Head of caudate nucleus (tissue), 42 donors: ENCODE measurements at regions not wholly inside any gene's neighbourhood (a gene's known extent, or its start where the extent isn't known, plus 50 kb on each side); places are given as distances from the start of the nearest gene placed in this dataset.
"Not testable (repeated sequence)": the region's sequence is repeated elsewhere in the genome, so short reads cannot be mapped to it uniquely, and the experiment has no call there.

Source experiments
- DNase-seq, 42 donors: peaks; one replicate each; pipeline versions ENCODE4 v3.0.0 to v3.0.0-alpha.2; 2020 to 2021; ENCODE audit warnings: mixed read lengths in 7 of 42
- intact Hi-C: fragments of 100-400 bp; cut with DNase I; formaldehyde crosslinking; loops from one replicate; pipeline ENCODE4 v1.15.0; 2022

GRCh38 chr5:106094839-106095238 is 1575.9 kb downstream of the EFNA5 start:
- no peak for DNase-seq
- intact Hi-C loops: no loop called here

DNA sequence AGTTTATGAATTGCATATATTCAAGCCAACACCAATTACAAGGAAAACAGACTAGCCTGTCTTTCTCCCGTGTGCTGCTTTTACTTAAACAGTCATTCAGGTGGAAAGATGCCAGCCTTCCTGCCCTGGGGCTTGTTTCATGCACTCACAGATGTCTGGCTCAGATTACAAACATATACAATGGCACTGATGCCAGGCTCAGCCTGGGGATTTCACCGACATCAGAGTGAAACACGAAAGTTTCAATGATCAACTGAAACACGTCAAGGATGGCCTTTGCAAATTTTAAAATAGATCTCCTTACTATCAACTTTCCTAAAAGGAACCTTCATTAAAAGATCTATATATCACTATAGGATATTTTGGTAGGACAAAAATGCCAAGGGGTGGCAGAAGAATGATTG is 1576.5 kb downstream of the EFNA5 start:
- DNase-seq: no peak
- intact Hi-C loops: no loop called here

- DNase-seq: no peak
- intact Hi-C loops: no loop called here
Observed at GRCh38 chr5:106093134-106093533, 1577.6 kb downstream of the EFNA5 start.

- intact Hi-C loops: no loop called here
- no peak for DNase-seq
Observed at GRCh38 chr5:106092455-106092854, 1578.3 kb downstream of the EFNA5 start.

DNA sequence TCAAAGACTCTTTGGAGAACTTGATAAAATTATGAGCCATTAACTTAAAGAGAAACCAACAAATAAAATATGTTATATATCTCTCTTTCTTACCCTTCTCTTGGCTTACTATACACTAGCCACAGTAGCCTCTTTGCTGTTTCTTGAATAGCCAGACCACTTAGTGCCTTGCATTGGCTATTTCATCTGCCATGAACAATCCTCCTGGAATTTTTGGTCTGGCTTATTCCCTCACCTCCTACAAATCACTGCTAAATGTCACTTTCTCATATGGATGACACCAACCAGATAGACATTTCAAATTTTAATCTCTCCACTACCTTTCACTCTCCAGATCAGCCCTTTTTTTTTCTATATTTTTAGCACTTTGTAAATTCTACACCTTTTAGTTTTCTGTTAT is 1581.7 kb downstream of the EFNA5 start:
- intact Hi-C loops: no loop called here
- no peak for DNase-seq

DNA sequence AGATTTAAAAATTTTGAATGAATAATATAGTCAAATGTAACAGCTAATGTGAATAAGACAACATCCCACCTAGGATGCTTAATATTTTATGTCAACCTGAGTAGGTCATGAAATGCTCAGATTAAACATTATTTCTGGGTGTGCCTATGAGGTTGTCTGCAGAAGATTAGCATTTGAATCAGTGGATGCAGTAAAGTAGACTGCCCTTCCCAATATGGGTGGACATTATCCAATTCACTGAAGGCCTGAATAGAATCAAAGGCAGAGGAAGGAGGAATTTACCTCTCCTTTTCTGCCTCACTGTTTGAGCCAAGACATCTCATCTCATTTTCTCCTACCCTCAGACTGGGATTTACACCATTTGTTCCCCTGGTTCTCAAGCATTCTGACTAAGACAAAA is 1582.3 kb downstream of the EFNA5 start:
- intact Hi-C loops: no loop called here
- no peak for DNase-seq

DNA sequence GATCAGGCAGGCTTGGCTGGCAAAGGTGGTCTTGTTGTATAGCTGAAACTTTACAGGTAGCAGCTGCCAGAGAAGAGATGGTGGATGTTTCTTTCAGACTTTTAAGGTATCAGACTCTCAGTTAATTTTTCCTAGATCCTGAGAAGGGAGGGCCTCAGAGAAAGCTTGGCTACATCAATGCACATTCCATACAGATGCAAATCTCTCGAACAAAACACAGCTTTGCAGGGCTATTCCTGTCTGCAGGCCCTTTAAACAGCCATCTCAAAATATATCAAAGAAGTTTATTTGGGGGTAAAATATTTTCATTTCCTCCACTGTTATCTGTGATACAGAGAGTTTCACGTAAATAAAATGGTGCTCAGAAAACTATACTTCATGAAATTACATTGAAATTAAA is 1584.4 kb downstream of the EFNA5 start:
- intact Hi-C loops: no loop called here
- DNase-seq: no peak

DNA sequence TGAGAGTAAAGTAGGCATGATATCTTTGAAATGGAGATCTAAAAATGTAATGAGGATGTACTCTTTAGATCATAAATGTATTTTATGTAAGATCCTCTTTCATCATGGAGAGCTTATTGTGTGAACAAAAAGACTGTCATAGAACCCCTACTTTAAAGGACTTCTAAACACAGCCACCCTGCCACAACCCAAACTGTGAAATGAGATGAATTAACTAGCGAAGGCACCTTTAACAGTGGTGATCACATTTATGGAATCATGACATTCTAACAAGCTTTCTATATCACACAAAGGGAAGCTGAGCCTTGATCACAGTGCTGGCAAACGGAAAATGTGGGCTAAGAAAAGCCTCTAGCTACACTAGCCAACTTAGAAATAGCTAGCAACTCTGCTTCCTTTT is 1585.2 kb downstream of the EFNA5 start:
- no peak for DNase-seq
- intact Hi-C loops: no loop called here

- DNase-seq: no peak
- intact Hi-C loops: no loop called here
Observed at GRCh38 chr5:106085136-106085535, 1585.6 kb downstream of the EFNA5 start.

- DNase-seq: no peak
- intact Hi-C loops: no loop called here
Observed at GRCh38 chr5:106080535-106080934, 1590.2 kb downstream of the EFNA5 start.

GRCh38 chr5:106076655-106077054 is 1594.1 kb downstream of the EFNA5 start:
- no peak for DNase-seq
- intact Hi-C loops: no loop called here

- DNase-seq: no peak
- intact Hi-C loops: no loop called here
Observed at GRCh38 chr5:106072208-106072607, 1598.5 kb downstream of the EFNA5 start.

GRCh38 chr5:106047341-106047740 is 1623.4 kb downstream of the EFNA5 start:
- DNase-seq: no peak
- intact Hi-C loops: no loop called here

GRCh38 chr5:106032069-106032468 is 1638.7 kb downstream of the EFNA5 start:
- intact Hi-C loops, DNase-seq: not testable (repeated sequence)

DNA sequence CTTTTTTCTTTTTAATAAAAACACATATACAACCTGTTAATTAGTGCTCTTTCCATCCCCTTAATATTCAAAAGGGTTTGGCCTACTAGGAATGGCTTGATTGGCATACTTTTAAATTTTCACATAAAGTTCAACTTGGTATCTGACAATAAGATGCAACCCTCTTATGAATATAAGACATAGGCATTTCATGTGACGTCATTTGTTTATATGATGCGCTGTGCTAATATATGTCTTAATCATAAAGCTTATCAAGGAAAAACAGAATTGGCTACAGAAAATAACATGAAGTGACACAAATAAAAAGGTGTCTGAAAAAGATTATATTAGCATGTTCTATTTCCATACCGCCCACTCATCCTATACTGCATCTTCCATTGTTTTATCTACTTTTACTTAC is 1642.4 kb downstream of the EFNA5 start:
- intact Hi-C loops: no loop called here
- no peak for DNase-seq

DNA sequence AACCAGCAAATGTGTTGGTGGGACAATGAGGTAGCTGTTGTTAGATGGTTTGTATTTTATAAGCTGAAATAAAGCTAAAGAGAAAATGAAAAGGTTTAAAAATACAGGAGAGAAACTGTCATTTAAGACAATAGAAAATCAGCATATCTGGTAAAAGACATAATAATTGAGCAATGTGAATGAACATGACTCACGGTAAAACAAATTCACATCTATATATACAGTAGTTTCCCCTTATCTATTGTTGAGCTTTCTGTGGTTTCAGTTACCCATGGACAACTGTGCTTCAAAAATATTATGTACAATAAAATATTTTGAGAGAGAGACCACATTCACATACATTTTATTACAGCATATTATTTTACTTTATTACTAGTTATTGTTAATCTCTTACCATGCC is 1649.8 kb downstream of the EFNA5 start:
- intact Hi-C loops: no loop called here
- no peak for DNase-seq

DNA sequence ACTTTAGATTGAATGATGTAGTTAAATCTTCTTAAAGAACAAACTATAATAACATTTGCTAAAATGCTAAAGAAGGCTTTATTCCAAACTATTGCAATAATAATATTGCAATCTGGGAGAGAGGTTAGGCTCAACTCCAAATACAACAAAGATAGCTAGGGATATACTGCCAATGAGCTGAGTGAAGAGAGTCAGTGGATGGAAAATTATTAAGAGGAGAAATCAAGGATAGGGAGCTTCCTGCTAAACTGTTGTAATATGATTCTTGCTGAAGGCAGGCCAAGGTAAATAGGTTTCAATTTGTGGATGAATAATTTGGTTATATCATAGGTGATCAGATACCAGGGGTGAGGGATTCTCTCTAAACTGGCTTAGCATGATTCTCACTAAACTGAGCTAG is 1651.5 kb downstream of the EFNA5 start:
- no peak for DNase-seq
- intact Hi-C loops: no loop called here

DNA sequence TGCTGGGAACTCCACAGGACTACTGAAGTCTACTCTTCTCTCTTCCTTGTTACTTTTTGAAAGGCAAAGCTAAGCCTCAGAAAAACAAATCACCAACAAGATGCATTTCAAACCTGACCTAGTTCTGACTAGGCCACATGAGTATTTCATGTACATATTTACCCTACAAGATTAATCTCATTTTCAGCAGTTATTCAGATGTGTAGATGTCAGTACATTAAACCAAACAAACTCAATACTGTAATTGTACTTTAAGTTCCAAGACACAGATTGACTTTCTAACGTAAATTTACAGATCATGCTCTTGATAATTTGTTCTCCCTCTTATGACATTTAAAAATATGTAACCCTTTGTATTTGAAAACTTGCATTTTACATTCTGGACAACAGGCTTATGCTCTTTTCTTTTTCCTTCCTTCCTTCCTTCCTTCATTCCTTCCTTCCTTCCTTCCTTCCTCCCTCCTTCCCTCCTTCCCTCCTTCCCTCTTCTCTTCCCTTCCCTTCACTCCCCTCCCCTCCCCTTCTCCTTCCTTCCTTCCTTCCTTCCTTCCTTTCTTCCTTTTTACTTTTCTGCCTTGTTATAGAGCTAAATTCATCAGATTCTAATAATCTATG is 1653.4 kb downstream of the EFNA5 start:
- intact Hi-C loops: no loop called here
- DNase-seq: no peak

DNA sequence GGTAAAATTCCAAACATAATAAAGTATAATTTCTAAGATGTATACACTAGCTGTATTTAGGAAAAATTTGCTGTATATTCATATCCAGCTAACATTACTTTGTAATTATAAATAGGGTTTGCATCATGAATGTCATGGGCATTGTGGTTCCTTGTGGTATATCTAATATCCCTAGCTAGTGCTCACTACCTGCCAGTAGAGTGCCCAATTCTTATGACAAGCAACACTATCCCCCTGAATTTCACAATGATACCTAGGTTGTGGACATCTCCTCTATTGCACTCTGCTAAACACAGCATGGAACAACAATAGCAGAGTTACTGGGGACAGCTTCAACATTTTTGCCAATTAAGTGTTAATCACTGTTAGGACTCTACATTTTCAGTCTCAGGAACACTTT is 1656.5 kb downstream of the EFNA5 start:
- DNase-seq: no peak
- intact Hi-C loops: no loop called here

DNA sequence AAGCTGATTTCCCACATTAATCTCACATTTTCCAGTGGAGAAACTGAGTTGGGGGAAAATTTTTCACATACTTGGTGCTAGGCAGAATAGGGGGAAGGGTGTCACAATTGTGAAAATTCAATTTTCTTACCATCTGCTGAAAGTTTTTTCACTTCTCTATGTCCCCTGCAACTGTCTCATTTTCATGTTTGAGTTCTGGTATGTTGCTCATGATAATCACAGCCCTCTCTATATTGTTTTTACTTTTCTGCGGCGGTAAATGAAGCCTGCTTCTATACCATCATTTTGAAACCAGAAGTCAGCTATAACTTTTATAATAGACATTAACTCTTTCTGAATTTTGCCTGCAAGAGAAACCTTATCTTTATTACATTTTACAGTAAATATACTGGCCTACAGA is 1664.5 kb downstream of the EFNA5 start:
- intact Hi-C loops: no loop called here
- DNase-seq: no peak

GRCh38 chr5:105998991-105999390 is 1671.7 kb downstream of the EFNA5 start:
- DNase-seq, intact Hi-C loops: not testable (repeated sequence)

GRCh38 chr5:105993027-105993426 is 1677.7 kb downstream of the EFNA5 start:
- intact Hi-C loops: no loop called here
- no peak for DNase-seq
